ENCODE measurements at regions not wholly inside any gene's neighbourhood (a gene's known extent, or its start where the extent isn't known, plus 50 kb on each side); places are given as distances from the start of the nearest gene placed in this dataset.
A peak's percentile ranks its signal among the peaks of the same experiment; 100 is the strongest.
"Not testable (repeated sequence)": the region's sequence is repeated elsewhere in the genome, so short reads cannot be mapped to it uniquely, and the experiment has no call there.

DNA sequence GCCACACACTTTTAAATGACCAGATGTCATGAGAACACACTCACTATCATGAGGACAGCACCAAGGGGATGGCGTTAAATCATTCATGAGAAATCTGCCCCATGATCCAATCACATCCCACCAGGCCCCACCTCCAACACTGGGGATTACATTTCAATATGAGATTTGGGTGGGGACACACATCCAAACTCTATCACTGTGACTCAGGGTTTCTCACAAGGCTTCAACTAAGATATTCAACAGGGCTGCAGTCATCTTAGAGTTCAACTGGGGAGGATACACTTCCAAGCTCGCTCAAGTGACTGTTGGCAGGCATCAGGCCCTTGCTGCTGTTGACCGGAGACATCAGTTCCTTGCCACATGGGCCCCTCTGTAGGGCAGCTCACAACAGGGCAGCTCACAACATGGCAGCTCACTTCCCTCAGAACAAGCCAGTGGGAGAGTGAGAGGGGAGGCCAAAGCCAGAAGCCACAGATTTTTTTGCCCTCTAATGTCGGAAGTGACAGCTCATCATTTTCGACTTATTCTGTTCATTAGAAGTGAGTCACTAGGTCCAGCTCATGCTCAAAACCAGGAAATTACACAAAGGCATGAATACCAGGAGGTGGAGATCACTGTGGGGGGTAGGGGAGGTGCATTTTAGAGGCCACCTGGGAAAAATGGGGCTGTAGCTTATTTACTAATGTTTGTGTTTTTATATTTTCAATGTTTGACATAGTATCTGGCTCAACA, 50.8 kb upstream of the PTHLH start:
- DNase-seq = peak in 1 of 3 donors; percentile 1

DNA sequence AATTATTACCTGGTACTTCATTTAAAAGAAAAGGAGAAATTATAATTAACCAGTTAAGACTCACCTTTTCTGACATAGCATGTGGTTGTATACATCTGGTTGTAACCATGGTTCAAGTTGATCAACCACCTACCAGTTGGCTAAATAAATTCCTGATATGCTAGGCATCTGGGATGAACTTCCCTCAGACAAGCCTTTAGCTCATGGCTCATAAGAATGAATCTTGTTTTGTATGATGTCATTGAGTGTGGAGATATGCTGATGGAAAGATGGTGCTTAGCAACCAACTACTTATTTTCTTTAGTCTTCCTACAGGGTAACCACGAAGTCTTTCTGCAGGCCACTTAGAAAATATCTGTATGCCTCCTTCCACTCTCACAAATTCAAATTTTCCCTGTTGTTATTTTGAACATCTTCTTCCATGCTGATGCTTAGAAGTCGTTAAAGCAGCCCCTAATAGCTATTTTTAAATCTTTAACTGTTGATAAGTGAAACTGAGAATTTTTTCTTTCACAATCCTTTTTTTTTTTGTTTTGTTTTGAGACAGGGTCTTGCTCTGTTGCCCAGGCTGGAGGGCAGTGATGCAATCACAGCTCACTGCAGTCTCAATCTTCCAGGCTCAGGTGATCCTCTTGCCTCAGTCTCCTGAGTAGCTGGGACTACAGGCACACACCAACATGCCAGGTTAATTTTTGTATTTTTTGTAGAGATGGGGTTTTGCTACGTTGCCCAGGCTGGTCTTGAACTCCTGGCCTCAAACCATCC, 51.9 kb upstream of the PTHLH start:
- no peak for DNase-seq

DNA sequence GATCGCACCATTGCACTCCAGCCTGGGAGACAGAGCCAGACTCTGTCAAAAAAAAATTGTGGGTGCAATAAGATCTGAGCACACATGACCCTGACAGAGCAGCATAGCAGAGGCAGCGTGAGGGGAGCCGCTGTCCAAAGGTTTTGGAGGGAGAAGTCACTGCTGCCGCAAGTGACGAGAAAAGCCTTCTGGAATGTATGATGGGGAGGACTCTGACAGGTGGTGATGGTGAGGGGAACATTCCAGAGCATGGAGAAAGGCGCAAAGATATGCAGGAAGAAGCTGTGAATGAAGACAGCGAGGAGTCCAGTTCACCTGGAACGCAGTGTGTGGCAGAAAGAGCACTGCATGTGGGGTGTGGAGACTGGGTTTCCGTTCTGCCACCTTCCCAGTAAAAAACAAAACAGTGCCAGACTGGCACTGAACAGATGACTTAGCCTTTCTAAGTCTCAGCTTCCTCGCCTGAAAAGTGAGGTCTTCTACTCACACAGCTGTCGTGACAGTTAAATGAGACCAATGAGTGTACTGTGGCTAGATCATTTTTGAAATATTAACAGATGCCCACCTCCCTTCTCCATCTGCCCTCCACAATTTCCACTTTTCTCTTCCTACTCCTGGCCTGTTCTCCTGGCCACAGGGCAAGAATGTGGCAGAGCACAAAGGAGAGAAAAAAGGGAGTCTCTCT, 53.4 kb upstream of the PTHLH start:
- no peak for DNase-seq

DNA sequence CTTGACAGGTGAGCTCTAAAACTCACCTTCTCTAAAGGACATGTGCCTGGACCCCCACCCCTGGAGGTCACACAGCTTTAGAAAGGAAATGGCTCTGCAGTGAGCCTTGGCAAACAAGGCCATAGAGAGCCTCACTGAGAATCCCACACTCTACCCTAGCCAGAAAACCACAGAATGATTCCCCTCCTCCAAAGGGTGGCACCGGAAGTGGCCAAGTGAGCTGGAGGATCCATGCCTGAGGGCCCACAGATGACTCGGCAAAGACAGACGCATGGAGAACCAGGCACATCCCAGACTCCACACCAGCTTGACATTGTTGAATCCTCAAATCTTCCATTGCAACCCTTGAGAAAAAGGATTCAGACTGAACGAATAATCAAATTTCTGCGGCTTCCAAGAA, 54.2 kb upstream of the PTHLH start:
- DNase-seq = no peak

DNA sequence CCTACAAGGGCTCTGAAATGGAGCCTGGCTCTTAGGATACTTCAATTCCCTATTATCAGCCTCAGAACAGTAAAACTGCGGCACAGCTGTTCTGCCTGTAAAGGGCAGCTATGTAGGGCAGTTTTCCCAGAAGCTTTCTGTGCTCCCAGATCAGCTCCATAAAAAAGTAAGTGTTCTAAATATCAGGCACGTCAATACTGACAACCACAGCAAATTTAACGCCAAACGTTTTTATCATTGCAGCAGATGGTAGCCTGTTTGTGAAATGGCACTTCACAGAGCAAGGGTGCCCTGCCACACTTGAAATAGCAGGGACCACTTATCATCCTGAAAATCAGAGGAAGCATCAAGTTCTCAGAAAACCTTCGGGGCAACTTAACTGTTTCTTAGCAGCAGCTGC, 54.8 kb upstream of the PTHLH start:
- DNase-seq = no peak

DNA sequence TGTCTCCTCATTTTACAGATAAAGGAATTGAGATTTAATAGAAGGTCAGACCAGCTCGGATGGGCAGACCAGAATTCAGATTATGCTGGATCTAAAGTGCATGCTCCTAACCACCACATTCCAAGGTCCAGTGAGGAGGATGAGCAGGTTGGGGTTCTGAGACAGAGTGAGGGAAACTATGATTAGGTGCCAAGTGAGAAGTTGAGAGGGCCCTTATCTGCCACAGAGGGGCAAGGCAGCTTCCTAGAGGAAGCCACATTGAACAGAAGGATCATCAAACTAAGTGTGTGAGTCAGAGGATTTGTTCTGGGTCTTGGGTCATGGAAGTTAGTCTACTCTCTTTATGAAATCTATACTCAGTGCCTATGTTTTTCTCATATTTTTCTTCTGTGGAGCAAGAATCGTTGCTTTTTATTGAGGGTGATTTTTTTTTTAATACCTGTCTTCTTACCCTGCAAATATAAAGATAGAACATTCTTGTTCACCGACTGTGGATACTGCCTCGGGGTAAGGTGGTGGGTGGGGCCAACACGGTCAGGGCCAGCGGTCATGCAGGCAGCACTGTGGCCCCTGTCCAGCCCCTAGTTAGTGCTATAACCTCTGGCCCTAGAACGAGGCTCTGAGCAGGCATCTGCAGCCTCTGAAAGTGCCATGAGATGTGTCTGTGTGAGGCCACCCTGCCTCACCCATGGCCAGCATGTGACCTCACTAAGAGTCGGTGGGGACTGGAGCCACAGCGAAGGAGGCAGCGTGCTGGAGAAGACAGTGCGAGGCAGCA, 55.6 kb upstream of the PTHLH start:
- no peak for DNase-seq

DNA sequence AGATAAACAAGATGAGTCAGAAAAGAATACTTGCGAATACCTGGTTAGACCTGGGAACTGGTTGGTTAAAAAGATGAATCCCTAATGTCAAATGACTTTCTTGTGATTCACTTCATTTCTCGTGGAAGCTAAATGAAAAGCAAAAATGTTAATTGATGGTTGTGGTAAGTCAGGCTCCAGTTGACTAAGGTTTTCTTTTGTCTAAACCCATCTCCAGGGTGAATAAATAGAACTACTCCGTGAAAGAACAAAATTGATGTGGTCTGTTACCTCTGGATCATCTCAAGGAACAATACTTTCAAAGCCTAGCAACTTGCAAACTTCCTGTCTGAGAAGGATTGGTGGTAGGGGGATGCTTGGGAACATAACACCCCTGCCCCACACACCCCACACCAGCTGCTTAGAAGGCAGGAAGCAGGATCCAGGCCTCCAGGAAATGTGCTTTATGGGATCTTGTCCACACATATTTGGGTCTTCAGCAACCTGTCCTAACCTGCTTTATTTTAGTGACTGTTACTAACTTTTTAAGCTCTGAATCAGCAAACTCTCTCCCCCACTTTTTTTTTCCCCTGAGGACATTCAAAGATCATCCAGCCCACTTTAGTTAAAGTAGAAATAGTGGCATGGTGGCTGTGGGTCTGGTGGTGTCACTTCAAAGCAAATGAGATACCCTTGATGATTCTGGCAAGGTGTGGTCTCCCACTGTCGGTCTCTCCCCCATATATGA, 60.4 kb upstream of the PTHLH start:
- no peak for DNase-seq

DNA sequence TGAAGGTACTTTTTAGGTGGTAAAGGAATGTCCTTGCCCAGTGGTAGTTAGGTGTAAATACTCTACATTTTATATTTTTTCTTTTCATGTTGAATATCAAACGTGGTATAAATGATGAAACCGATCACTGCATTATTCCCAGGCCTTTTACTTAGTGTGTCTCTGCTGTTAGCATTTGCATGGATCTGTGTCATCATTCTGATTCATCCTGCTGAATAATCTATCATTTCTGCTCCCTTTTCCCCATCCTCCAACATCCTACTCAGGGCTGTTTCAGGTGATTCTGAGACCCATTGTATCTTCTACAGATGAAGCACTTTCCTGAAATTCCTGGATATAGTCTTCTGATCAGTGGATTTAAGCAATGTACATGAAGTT, 61.0 kb upstream of the PTHLH start:
- DNase-seq = no peak

DNA sequence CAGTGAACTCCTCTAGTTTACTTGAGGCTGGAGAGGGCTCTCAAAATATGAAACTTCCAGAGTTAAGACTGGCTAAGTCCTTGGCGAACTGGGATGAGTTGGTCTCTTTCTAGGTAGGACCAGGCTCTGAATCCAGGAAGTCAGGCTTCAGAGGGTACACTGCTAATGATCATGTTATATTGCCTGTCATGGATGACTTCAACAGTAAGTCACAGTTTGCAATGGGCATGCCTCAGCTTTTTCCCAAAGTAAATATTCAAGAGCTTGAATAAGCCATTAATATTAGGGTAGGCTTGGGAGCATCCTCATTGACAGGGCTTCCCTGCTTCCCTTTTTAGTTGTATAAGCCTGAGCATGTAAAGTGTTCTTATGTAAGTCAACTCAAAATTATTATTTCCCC, 61.7 kb upstream of the PTHLH start:
- no peak for DNase-seq

DNA sequence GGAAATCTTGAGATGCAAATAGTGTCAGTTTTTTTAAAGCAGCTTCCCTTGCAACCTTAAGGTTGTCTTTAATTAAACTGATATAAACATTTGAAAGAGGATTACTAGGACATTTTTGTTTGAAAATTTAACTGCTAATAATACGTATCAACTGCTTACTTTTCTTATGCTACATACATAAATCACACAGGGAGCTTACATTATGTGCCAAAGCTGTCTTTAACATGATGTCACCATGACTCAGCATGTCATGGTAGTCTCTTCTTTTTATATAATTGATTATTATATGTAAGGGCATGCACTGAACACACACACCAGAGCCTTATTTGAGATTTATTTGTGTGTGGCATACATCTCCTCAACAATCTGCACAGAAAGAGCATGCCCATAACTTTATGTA, 63.0 kb upstream of the PTHLH start:
- DNase-seq = no peak

DNA sequence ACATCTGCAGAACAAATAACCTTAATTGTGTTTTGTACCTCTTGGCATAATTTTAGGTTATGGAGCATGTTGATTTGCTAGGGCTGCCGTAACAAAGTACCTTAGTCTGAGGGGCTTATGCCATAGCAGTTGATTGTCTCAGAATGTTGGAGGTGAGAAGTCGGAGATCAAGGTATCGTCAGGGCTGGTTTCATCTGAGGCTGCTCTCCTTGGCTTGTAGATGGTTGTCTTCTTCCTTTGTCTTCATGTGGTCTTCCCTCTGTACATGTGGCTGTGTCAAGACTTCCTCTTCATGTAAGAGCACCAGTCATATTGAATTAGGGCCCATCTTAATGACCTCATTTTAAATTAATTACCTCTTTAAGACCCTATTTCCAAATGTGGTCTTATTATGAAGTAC, 64.4 kb upstream of the PTHLH start:
- DNase-seq = no peak

DNA sequence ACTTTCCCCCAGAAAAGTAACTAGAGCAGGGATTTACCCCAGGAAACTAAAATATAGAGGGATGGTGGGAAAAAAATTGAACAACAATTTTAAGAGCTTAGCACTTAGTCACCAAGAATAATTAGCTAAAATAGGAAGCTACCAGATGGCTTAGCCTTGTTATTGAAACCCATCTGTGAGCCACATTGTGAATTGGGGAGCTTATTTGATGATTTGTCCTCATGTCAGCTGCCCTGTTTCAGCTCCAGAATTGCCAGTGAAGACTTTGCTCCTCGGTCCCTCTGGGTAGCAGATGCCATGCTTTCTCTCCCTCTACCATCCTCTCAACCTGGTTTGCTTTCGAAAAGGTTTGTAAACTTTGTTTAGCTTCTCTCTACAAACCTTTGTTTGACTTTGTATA, 67.7 kb upstream of the PTHLH start:
- DNase-seq = no peak

DNA sequence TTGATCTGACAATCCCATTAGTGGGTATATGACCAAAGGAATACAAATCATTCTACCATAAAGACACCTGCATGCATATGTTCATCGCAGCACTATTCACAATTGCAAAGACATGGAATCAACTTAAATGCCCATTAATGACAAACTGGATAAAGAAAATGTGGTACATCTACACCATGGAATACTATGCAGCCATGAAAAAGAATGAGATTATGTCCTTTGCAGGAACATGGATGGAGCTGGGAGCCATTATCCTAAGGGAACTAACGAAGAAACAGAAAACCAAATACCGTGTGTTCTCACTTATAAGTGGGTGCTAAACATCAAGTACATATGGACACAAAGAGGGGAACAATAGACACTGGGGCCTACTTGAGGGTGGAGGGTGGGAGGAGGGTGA, 74.1 kb upstream of the PTHLH start:
- not testable (repeated sequence) for DNase-seq

DNA sequence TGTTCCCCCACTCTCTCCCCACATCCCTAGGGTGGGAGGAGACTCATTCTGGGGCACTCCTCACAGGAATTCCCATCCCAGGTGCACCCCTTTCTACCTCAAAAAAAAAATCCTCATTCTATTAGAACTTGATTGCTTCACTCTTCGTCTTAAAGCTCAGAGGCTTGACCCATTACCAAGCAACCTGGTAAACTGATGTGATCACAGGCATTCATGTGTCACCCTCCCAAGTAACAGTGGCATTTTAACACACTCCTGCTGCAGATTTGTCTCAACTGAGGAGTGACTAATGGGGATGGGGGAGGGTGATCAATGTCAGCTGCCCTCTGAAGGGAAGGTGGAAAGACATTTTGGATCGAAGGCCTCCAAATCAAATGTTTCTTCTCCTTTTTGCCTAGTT, 78.1 kb upstream of the PTHLH start:
- DNase-seq = no peak

DNA sequence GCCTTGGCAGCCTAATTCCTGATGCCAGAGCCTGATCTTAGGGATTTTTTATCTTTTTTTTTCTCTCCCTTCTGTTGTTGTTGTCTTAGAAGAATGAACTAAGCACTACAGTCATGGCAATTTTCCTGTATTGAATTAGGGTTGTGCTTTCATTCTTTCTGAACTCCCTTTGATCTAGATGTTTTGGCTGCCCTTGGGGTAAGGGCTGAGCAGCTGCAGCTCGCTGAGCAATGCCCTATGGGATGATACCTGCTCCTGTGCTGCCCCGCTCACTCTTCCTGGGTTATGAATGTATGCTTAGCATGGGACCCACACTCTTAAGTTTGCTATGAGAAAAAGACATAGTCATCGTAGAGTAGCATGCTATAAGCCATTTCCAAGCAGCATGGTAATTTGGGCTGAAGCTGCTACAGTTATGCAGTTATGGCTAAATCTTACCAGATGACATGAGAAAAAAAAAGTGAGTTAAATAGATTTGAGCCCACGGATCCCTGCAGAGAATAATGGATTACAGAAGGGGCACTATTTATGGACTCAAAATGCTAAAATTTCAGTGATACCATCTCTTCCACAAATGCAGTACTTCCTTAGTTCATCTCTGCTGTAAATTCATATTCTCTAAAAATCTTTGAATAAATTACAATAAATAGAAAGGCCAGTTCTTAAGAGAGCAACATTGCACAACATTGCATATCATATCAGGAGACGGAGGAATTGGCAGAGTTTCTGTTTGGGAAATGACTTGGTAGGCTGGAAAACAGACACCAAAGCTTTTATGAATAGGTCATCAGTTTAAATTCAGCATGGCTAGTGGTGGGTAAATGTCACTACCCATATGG, 79.2 kb upstream of the PTHLH start:
- no peak for DNase-seq

DNA sequence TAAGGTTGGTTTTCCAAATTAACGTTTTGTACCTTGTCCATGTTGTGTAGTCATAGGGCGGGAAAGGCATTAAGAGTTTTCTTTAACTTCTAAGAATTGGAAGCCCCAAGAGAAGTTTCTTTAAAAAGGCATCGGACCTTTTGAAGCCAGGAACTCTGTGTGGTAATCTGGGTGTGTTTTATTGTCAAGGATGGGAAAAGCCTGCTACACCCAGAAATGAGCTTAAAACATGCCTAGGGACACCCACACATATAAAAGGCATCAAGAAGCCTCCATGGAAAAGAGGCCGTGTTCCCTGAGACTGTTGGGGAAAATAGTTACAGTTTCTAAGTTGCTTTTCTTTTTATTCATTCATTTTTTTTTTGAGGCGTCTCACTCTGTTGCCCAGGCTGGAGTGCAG, 81.0 kb upstream of the PTHLH start:
- DNase-seq = no peak

DNA sequence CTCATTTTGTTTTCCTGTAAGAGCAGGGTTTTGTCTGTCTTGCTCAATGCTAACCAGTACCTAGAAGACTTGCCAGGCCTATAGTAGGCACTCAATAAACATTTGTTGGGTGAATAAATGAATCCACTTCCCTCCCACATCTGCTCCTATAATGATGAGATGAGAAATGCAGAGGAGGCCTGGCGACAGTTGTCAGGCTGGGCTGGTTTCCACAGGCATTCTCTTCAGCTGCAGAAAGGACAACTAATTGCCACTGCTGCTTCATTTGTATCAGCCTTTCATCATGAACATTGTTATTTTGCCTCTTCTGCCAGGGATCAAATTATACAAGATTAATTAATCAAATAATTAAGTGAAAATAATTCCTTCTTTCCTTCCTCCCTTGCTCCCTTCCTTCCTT, 82.0 kb upstream of the PTHLH start:
- no peak for DNase-seq

DNA sequence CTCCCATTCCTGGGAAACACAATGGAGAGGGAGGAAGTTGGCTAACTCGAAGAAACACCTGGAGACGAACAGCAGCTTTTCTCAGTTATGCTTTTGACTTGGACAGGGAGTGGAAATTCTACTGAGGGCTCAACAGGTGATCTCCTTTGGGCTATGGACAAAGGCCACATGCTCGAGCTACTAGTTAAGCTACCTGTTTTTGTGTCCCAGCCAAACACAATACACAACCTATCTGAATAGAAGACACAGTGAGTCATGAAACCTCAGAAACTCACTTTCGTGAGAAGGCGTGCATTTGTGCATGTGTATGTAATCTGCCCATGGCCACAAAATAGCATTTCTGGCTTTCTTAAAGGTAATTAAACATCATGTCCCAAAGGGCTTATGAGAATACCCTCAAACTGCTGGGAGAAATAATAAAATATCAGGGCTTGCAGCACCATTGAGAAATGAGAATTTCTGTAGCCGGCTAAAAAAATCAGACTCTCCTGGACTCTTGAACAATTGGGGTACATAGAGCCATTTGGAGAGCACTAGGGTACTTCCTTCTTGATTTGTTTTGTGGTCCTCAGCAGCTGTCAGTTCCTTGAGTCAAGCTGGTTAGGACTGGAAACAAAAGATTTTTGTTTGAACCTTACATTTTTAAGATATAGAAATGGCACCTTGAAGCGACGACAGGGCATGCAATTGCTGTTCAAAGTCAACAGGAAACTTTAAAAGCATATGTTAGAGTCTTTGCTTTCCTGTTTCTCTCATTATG, 85.5 kb upstream of the PTHLH start:
- DNase-seq = no peak

DNA sequence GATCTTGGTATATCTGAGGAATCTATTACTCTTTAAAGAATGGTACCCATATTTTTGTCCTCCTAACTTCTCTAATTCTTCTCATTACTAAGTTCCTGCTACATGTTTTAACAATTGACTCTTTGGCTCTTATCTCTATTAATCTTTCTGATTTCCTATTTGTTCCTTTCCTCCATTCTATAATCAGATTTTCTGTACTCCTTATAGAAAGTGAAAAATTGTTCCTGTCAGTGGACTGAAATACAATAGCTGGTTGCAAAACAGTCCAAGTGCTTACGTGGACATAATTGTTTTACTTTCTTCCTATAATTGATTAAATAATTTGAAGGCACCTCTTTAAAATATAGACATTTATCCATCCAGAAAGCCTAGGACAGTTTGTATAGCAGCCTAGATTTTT, 86.7 kb upstream of the PTHLH start:
- DNase-seq = no peak

DNA sequence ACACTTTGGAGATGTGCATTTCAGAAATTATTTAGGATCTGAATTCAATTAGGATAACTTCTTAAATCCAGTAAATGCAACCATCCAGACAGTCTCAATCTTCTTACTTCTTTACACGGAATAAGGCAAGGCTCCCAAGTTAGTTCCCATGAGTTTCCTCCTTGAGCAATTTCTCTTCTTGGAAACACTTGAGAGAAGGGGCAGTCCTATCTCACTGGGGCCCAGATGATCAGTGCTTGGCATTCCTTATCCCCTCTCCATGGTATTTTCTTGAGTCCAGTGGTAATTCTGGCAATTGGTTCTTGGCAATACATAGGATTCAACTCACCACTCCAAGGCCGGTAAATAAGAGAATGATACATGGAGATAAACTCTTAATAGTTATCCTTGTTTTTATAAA, 87.1 kb upstream of the PTHLH start:
- DNase-seq = no peak

DNA sequence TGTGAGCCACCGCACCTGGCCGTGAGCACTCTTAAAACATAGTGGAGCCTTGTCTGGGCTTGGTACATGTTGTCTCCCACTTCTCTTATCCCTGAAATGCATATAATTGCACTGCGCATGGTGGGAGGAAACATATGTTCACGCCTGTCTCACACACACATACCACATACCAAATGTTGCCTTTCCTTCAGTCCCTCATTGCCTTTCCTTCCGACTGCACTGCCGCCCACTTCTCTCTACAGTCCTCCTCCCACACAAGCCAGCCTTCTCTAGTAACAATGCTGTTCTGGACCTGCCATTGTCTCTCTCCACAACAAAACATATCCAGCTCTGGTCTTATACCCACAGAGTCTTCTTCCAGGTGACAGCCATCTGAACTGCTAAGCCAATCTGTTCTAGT, 88.3 kb upstream of the PTHLH start:
- DNase-seq = no peak

Measured in suppressor macrophage treated with lipopolysaccharide for 1 hour (primary cell).